H1 (cell line): ENCODE measurements at regions not wholly inside any gene's neighbourhood (a gene's known extent, or its start where the extent isn't known, plus 50 kb on each side); places are given as distances from the start of the nearest gene placed in this dataset.

Source experiments
- CHD7 ChIP-seq: fragments of 300-600 bp; sonication (generic); IDR thresholded peaks from 2 replicates; pipeline ENCODE4 v1.7.1; 2012; ENCODE audit warnings: low read length, moderate library complexity, mild to moderate bottlenecking, inconsistent platforms; ENCODE audit not compliant: insufficient replicate concordance
- USF2 ChIP-seq: IDR thresholded peaks from 2 replicates; pipeline ENCODE4 v1.6.1; 2011; ENCODE audit warnings: low read length, improper control_type of control experiment

- TF ChIP-seq CHD7 (peak; percentile 68), USF2 (no peak)
These were observed 59.5 kb upstream of the SLITRK1 start (continued) for GRCh38 chr13:83941701-83942335.
